ENCODE measurements at regions not wholly inside any gene's neighbourhood (a gene's known extent, or its start where the extent isn't known, plus 50 kb on each side); places are given as distances from the start of the nearest gene placed in this dataset.

- no peak overlapping the region for H3K4me3 ChIP-seq (replicated peaks; ENCODE audit: low read depth, low read length)
- no peak for DNase-seq (ENCODE audit: low read depth)
- no peak for TF ChIP-seq CTCF (IDR thresholded peaks at IDR 0.05; ENCODE audit: low read length, missing control alignments)
Observed at GRCh38 chr3:33994568-33994967, 196.1 kb downstream of the PDCD6IP start.

- no peak overlapping the region for H3K4me3 ChIP-seq (replicated peaks; ENCODE audit: low read depth, low read length)
- DNase-seq (ENCODE audit: low read depth): no peak
- TF ChIP-seq CTCF (IDR thresholded peaks at IDR 0.05; ENCODE audit: low read length, missing control alignments): no peak
Observed at GRCh38 chr3:34000301-34000700, 201.9 kb downstream of the PDCD6IP start.

GRCh38 chr3:34001022-34001421, 202.6 kb downstream of the PDCD6IP start:
- no peak for DNase-seq (ENCODE audit: low read depth)
- no peak for TF ChIP-seq CTCF (IDR thresholded peaks at IDR 0.05; ENCODE audit: low read length, missing control alignments)
- no peak overlapping the region for H3K4me3 ChIP-seq (replicated peaks; ENCODE audit: low read depth, low read length)

- H3K4me3 ChIP-seq (replicated peaks; ENCODE audit: low read depth, low read length): no peak overlapping the region
- no peak for DNase-seq (ENCODE audit: low read depth)
- TF ChIP-seq CTCF (IDR thresholded peaks at IDR 0.05; ENCODE audit: low read length, missing control alignments): no peak
Observed at GRCh38 chr3:34001990-34002389, 203.6 kb downstream of the PDCD6IP start.

- TF ChIP-seq CTCF (IDR thresholded peaks at IDR 0.05; ENCODE audit: low read length, missing control alignments): no peak
- no peak for DNase-seq (ENCODE audit: low read depth)
- H3K4me3 ChIP-seq (replicated peaks; ENCODE audit: low read depth, low read length): no peak overlapping the region
Observed at GRCh38 chr3:34002569-34003100, 204.2 kb downstream of the PDCD6IP start.

GRCh38 chr3:34005886-34006285, 207.5 kb downstream of the PDCD6IP start:
- TF ChIP-seq CTCF (IDR thresholded peaks at IDR 0.05; ENCODE audit: low read length, missing control alignments): no peak
- H3K4me3 ChIP-seq (replicated peaks; ENCODE audit: low read depth, low read length): no peak overlapping the region
- DNase-seq (ENCODE audit: low read depth): peak; percentile 31

GRCh38 chr3:34008191-34008590, 209.8 kb downstream of the PDCD6IP start:
- H3K4me3 ChIP-seq (replicated peaks; ENCODE audit: low read depth, low read length): no peak overlapping the region
- DNase-seq (ENCODE audit: low read depth): peak; percentile 39
- TF ChIP-seq CTCF (IDR thresholded peaks at IDR 0.05; ENCODE audit: low read length, missing control alignments): no peak

All from fibroblast of pulmonary artery (primary cell).